Thyroid gland (tissue), 4 donors: ENCODE measurements at regions not wholly inside any gene's neighbourhood (a gene's known extent, or its start where the extent isn't known, plus 50 kb on each side); places are given as distances from the start of the nearest gene placed in this dataset.

Experiments
- CTCF ChIP-seq, 6 experiments: fragments of 200-600 bp in 3 of 6; fragments of 450-650 bp in 3 of 6; sonication (generic) in 3 of 6; IDR thresholded peaks; one replicate each; pipeline ENCODE4 v1.5.1; 2016 to 2019; ENCODE audit warnings: antibody characterized with exemption in 6 of 6, mild to moderate bottlenecking in 2 of 6, inconsistent platforms in 1 of 6, moderate library complexity in 1 of 6
- POLR2A ChIP-seq, 2 donors: fragments of 450-650 bp; IDR thresholded peaks; one replicate each; pipeline ENCODE4 v1.6.1; 2017; ENCODE audit warnings: antibody characterized with exemption in 2 of 2, mild to moderate bottlenecking in 2 of 2, moderate library complexity in 1 of 2

GRCh38 chr6:139685009-139685408 lies 310.6 kb upstream of the CITED2 start:
- TF ChIP-seq CTCF (IDR thresholded peaks at IDR 0.05) (no peak), POLR2A (IDR thresholded peaks at IDR 0.05) (no peak)
